ENCODE measurements at regions not wholly inside any gene's neighbourhood (a gene's known extent, or its start where the extent isn't known, plus 50 kb on each side); places are given as distances from the start of the nearest gene placed in this dataset.

DNA sequence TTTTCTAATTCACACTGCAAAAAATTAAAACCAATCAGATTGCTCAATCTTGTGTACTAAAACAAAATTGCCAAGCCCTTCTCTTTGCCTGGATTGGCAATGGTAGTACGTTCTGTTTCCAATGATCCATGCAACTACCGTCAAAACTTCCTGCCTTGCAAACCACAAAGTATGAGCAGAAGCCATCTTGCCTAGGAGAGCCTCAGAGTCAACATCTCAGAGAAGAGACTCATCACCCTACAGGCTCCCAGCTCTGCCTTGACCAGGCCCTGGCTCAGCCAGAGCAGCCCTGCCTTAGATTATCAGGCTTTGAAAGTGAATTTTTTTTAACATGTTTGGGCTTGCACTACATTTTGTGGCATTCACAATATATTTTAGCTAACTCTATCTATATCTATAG is 574.1 kb downstream of the SATB2 start:
- H3K36me3 ChIP-seq, result no peaks in the 10 kb centered on the region
- no peak for DNase-seq (ENCODE audit: low spot score in 2 of 2)
- no peaks in the 10 kb centered on the region for H3K9me3 ChIP-seq
- no peak overlapping the region for H3K4me3 ChIP-seq
- TF ChIP-seq EP300 (IDR thresholded peaks at IDR 0.05), result no peak
- TF ChIP-seq, protein P1, sequence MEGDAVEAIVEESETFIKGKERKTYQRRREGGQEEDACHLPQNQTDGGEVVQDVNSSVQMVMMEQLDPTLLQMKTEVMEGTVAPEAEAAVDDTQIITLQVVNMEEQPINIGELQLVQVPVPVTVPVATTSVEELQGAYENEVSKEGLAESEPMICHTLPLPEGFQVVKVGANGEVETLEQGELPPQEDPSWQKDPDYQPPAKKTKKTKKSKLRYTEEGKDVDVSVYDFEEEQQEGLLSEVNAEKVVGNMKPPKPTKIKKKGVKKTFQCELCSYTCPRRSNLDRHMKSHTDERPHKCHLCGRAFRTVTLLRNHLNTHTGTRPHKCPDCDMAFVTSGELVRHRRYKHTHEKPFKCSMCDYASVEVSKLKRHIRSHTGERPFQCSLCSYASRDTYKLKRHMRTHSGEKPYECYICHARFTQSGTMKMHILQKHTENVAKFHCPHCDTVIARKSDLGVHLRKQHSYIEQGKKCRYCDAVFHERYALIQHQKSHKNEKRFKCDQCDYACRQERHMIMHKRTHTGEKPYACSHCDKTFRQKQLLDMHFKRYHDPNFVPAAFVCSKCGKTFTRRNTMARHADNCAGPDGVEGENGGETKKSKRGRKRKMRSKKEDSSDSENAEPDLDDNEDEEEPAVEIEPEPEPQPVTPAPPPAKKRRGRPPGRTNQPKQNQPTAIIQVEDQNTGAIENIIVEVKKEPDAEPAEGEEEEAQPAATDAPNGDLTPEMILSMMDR (IDR thresholded peaks at IDR 0.05), result no peak
- TF ChIP-seq POLR2AphosphoS5 (IDR thresholded peaks at IDR 0.05), result no peak
- TF ChIP-seq POLR2A (IDR thresholded peaks at IDR 0.05), result no peak
- no peaks in the 10 kb centered on the region for H3K27me3 ChIP-seq
- WGBS, result 24% methylated on average over 2 of the region's 2 CpGs
- H3K4me1 ChIP-seq, result no peaks in the 10 kb centered on the region
- no peak overlapping the region for H3K27ac ChIP-seq

DNA sequence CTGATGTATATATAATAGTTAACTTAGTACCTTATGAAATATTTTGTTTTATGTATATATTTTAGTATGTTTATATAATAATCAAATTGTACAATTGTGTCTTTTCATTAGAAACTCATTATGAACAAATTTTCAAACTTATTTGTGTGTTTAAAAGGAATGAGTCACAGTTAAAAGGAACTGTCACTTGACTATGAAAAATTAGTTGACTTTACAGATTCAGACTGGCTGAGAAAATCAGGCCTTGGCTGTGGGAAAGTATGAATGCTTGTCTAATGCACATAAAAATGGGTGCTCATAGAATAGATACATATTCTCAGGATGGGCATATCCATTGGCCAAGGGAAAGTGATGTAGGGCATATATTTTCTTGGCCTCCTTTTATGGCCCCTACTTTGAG is 576.8 kb downstream of the SATB2 start:
- DNase-seq (ENCODE audit: low spot score in 2 of 2), result no peak
- H3K4me3 ChIP-seq, result no peak overlapping the region
- no peaks in the 10 kb centered on the region for H3K36me3 ChIP-seq
- H3K4me1 ChIP-seq, result no peaks in the 10 kb centered on the region
- TF ChIP-seq POLR2A (IDR thresholded peaks at IDR 0.05) (no peak), EP300 (IDR thresholded peaks at IDR 0.05) (no peak), POLR2AphosphoS5 (IDR thresholded peaks at IDR 0.05) (no peak)
- TF ChIP-seq, protein P1 (IDR thresholded peaks at IDR 0.05), result no peak
- no peaks in the 10 kb centered on the region for H3K9me3 ChIP-seq
- no peak overlapping the region for H3K27ac ChIP-seq
- no peaks in the 10 kb centered on the region for H3K27me3 ChIP-seq

DNA sequence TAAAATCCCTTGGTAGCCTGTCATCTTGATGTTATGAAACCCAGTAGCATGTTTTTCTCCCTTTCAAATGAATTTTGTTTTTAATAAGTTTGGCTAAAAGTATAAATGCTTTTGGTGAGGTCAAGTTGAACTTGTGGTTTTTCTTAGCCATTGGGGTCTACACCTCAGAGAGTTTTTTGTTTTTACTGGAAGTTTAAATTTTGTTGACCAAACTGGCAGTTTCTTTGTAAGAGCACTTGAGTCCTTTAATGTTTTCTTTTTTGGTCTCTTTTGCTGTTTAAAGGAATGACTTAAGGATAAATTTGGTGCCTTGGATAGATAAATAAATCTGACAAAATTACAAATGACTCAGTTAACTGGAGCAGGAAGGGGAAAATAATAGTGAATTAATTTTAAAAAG is 577.3 kb downstream of the SATB2 start:
- no peaks in the 10 kb centered on the region for H3K36me3 ChIP-seq
- no peaks in the 10 kb centered on the region for H3K27me3 ChIP-seq
- H3K27ac ChIP-seq, result no peak overlapping the region
- H3K9me3 ChIP-seq, result no peaks in the 10 kb centered on the region
- TF ChIP-seq POLR2AphosphoS5 (IDR thresholded peaks at IDR 0.05) (no peak), POLR2A (IDR thresholded peaks at IDR 0.05) (no peak), EP300 (IDR thresholded peaks at IDR 0.05) (no peak)
- TF ChIP-seq, protein P1 (IDR thresholded peaks at IDR 0.05), result no peak
- DNase-seq (ENCODE audit: low spot score in 2 of 2), result no peak
- no peaks in the 10 kb centered on the region for H3K4me1 ChIP-seq
- no peak overlapping the region for H3K4me3 ChIP-seq

DNA sequence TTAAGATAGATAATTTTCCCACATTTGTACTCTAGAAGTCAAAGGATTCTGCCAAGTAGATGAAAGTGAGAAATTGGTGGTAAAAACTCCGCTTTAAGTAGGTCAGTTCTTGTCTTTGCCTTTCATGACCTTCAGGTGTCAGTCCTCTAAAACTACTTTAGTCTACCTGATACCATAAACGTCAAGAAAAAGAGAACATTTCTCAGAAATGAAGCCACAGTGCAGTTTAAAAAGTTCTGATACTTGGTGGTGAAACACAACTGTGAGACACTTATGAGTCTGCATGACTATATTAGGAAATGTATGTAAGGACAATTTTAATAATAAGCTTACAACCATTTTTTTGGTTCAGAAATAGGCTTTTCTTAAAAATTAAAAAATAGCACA is 583.3 kb downstream of the SATB2 start:
- 62% methylated on average over 2 of the region's 2 CpGs for WGBS
- Histone ChIP-seq H3K27me3 (no peaks in the 10 kb centered on the region), H3K9me3 (no peaks in the 10 kb centered on the region), H3K36me3 (no peaks in the 10 kb centered on the region), H3K4me1 (no peaks in the 10 kb centered on the region), H3K4me3 (no peak overlapping the region), H3K27ac (no peak overlapping the region)
- TF ChIP-seq POLR2AphosphoS5 (IDR thresholded peaks at IDR 0.05) (no peak), EP300 (IDR thresholded peaks at IDR 0.05) (no peak)
- TF ChIP-seq, protein P1 (IDR thresholded peaks at IDR 0.05), result no peak
- no peak for DNase-seq (ENCODE audit: low spot score in 2 of 2)

DNA sequence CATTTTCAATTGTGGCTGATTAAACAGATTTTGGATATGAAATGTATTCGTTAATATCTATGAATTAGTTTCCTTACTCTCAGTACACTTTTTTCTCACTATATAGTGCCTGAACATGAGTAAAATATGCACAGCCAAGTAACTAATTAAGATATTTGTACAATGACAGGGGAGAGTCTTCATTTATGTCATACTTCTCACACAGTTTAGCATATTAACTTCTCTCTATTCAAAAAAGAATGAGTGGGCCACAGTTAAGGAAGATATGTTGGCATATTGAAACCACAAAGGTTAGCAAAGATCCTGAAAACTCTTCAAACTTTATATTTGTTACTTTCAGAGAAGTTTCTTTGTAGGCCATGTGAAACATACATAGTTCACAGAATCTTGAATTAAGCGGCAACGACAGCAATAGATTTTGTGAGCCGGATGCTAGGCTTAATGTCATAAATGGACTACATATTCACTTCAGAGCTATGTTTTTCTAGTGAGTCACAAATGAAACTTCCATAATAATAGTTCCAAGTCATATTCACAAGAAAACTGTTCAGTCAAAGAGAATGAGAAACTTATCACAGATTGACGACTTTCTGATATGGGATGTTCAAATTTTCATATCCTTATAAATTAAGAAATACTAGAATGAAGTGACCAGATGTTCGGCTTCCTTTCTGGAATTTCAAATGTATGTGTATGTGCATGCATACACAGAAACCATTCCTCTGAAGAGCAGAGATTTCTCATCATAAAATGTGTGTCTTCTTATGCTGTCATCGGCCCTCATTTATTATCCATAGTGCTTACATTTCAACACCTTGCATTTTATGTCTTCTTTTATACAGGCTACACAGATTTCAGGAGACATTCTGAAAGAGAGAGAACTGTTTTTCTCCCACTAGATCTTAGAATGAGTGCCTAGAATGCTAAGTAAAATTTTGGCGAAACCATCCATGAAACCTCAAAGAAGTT is 584.0 kb downstream of the SATB2 start:
- DNase-seq (ENCODE audit: low spot score in 2 of 2), result no peak
- Histone ChIP-seq H3K36me3 (no peaks in the 10 kb centered on the region), H3K9me3 (no peaks in the 10 kb centered on the region), H3K27ac (no peak overlapping the region), H3K4me3 (no peak overlapping the region), H3K4me1 (no peaks in the 10 kb centered on the region), H3K27me3 (no peaks in the 10 kb centered on the region)
- WGBS, result 76% methylated on average over 8 of the region's 8 CpGs
- TF ChIP-seq EP300 (IDR thresholded peaks at IDR 0.05), result no peak
- TF ChIP-seq, protein P1 (IDR thresholded peaks at IDR 0.05), result no peak
- TF ChIP-seq POLR2AphosphoS5 (IDR thresholded peaks at IDR 0.05), result no peak
- no peak for TF ChIP-seq POLR2A (IDR thresholded peaks at IDR 0.05)

Data from suprapubic skin (tissue), 4 donors.